Fibroblast of skin of left quadriceps (primary cell): ENCODE measurements at regions not wholly inside any gene's neighbourhood (a gene's known extent, or its start where the extent isn't known, plus 50 kb on each side); places are given as distances from the start of the nearest gene placed in this dataset.
A peak's percentile ranks its signal among the peaks of the same experiment; 100 is the strongest.
"Not testable (repeated sequence)": the region's sequence is repeated elsewhere in the genome, so short reads cannot be mapped to it uniquely, and the experiment has no call there.

Source experiments
- DNase-seq, 2 experiments: peaks; one replicate each; pipeline ENCODE4 v3.0.0-alpha.2; 2013; ENCODE audit warnings: low read depth in 2 of 2

GRCh38 chr14:46433381-46433780 lies 218.2 kb downstream of the RPL10L start:
- no peak for DNase-seq

- DNase-seq, result no peak
Measured at GRCh38 chr14:46432516-46432915, 219.1 kb downstream of the RPL10L start.

GRCh38 chr14:46417066-46417465 lies 234.5 kb downstream of the RPL10L start:
- no peak for DNase-seq

GRCh38 chr14:46404865-46405811 lies 246.4 kb downstream of the RPL10L start:
- DNase-seq, result no peak

- not testable (repeated sequence) for DNase-seq
Measured at GRCh38 chr14:46402001-46402690, 249.4 kb downstream of the RPL10L start.

- no peak for DNase-seq
Measured at GRCh38 chr14:46401066-46401465, 250.5 kb downstream of the RPL10L start.

GRCh38 chr14:46399049-46399448 lies 252.5 kb downstream of the RPL10L start:
- DNase-seq, result no peak

- no peak for DNase-seq
Measured at GRCh38 chr14:46384611-46385010, 267.0 kb downstream of the RPL10L start.

- no peak for DNase-seq
Measured at GRCh38 chr14:46381674-46382073, 269.9 kb downstream of the RPL10L start.

GRCh38 chr14:46378248-46378647 lies 273.3 kb downstream of the RPL10L start:
- DNase-seq, result no peak

GRCh38 chr14:46377305-46377704 lies 274.3 kb downstream of the RPL10L start:
- DNase-seq, result no peak

- no peak for DNase-seq
Measured at GRCh38 chr14:46369391-46369790, 282.2 kb downstream of the RPL10L start.

- DNase-seq, result no peak
Measured at GRCh38 chr14:46368275-46368674, 283.3 kb downstream of the RPL10L start.

GRCh38 chr14:46352844-46353243 lies 298.7 kb downstream of the RPL10L start:
- DNase-seq, result no peak

- peak; percentile 3 to 4 for DNase-seq
Measured at GRCh38 chr14:46344327-46344937, 307.1 kb downstream of the RPL10L start.

- no peak for DNase-seq
Measured at GRCh38 chr14:46325777-46326176, 325.8 kb downstream of the RPL10L start.

GRCh38 chr14:46325157-46325556 lies 326.4 kb downstream of the RPL10L start:
- DNase-seq, result no peak

- no peak for DNase-seq
Measured at GRCh38 chr14:46323404-46323762, 328.2 kb downstream of the RPL10L start.

- no peak for DNase-seq
Measured at GRCh38 chr14:46322730-46323403, 328.7 kb downstream of the RPL10L start.

- DNase-seq, result no peak
Measured at GRCh38 chr14:46322076-46322475, 329.5 kb downstream of the RPL10L start.

- DNase-seq, result no peak
Measured at GRCh38 chr14:46306267-46306666, 345.3 kb downstream of the RPL10L start.

- no peak for DNase-seq
Measured at GRCh38 chr14:46300765-46301164, 350.8 kb downstream of the RPL10L start.
